Spleen (tissue), 11 donors: ENCODE measurements at regions not wholly inside any gene's neighbourhood (a gene's known extent, or its start where the extent isn't known, plus 50 kb on each side); places are given as distances from the start of the nearest gene placed in this dataset.
A peak's percentile ranks its signal among the peaks of the same experiment; 100 is the strongest.
"Not testable (repeated sequence)": the region's sequence is repeated elsewhere in the genome, so short reads cannot be mapped to it uniquely, and the experiment has no call there.

ENCODE experiments used
- DNase-seq: peaks from one replicate; pipeline ENCODE4 v3.0.0-alpha.2; 2020
- H3K27ac ChIP-seq, 8 donors: fragments of 200-600 bp; sonication (generic) in 7 of 8; 1 replicate in 4 of 8; 2 replicates in 4 of 8; pipeline versions ENCODE4 v1.5.0 to v1.8.0; 2016 to 2021; ENCODE audit warnings: inconsistent platforms in 4 of 8, mild to moderate bottlenecking in 4 of 8, moderate library complexity in 1 of 8
- H3K27me3 ChIP-seq, 7 donors: fragments of 200-600 bp; sonication (generic) in 6 of 7; replicated peaks in 1 of 7; 1 replicate in 4 of 7; 2 replicates in 3 of 7; pipeline versions ENCODE4 v1.5.0 to v1.8.0; 2016 to 2021; ENCODE audit warnings: inconsistent platforms in 3 of 7, mild to moderate bottlenecking in 1 of 7
- H3K36me3 ChIP-seq, 6 donors: fragments of 200-600 bp; sonication (generic) in 5 of 6; 1 replicate in 4 of 6; 2 replicates in 2 of 6; pipeline versions ENCODE4 v1.5.0 to v1.8.0; 2016 to 2021; ENCODE audit warnings: inconsistent platforms in 2 of 6
- H3K4me1 ChIP-seq, 6 donors: fragments of 200-600 bp; sonication (generic) in 5 of 6; 1 replicate in 3 of 6; 2 replicates in 3 of 6; pipeline versions ENCODE4 v1.5.0 to v1.8.0; 2016 to 2021; ENCODE audit warnings: inconsistent platforms in 3 of 6
- H3K4me3 ChIP-seq, 8 donors: fragments of 200-600 bp; sonication (generic) in 7 of 8; 1 replicate in 4 of 8; 2 replicates in 4 of 8; pipeline versions ENCODE4 v1.5.0 to v1.8.0; 2016 to 2021; ENCODE audit warnings: inconsistent platforms in 4 of 8, mild to moderate bottlenecking in 4 of 8, moderate library complexity in 2 of 8
- H3K9me3 ChIP-seq, 8 donors: fragments of 200-600 bp; sonication (generic) in 7 of 8; 1 replicate in 4 of 8; 2 replicates in 4 of 8; pipeline versions ENCODE4 v1.5.0 to v1.8.0; 2016 to 2021; ENCODE audit warnings: inconsistent platforms in 4 of 8
- CTCF ChIP-seq, 11 experiments: fragments of 200-600 bp in 7 of 11; fragments of 450-650 bp in 4 of 11; sonication (generic) in 4 of 11; IDR thresholded peaks in 8 of 11; conservative IDR thresholded peaks in 3 of 11; 1 replicate in 7 of 11; 2 replicates in 4 of 11; pipeline versions ENCODE4 v1.4.0 to v1.8.0; 2016 to 2021; ENCODE audit warnings: antibody characterized with exemption in 11 of 11, inconsistent platforms in 4 of 11, mild to moderate bottlenecking in 1 of 11
- POLR2A ChIP-seq, 3 donors: fragments of 450-650 bp; IDR thresholded peaks; one replicate each; pipeline ENCODE4 v1.5.1; 2017; ENCODE audit warnings: antibody characterized with exemption in 3 of 3, mild to moderate bottlenecking in 1 of 3
- POLR2AphosphoS5 ChIP-seq, 3 donors: sonication (generic); formaldehyde crosslinking; IDR thresholded peaks; one replicate each; pipeline ENCODE4 v1.5.1; 2017; ENCODE audit warnings: antibody characterized with exemption in 3 of 3
- WGBS, 5 donors: extraction: QIAGEN DNeasy Blood & Tissue Kit in 3 of 5; methylation state at CpG; one replicate each; pipeline versions ENCODE4 v1.1.5 to v1.1.7; 2013 to 2018; 5-methylcytosine and 5-hydroxymethylcytosine counted together
- intact Hi-C: fragments of 100-400 bp; cut with DNase I; formaldehyde crosslinking; loops from one replicate; pipeline ENCODE4 v1.15.0; 2023; ENCODE audit warnings: low total_unique reads
- donor health status: healthy with polysubstance abuse.
- donor health status: DM: no; HTN: no; CAD: no; lungs with moderate emphysema.
- donor health status: DM: no; HTN: no; CAD: no.
- donor health status: Bipolar disorder and iron deficiency.
- donor health status: healthy.
- donor health status: DM: no; HTN: no; CAD: no.
- donor health status: DM: yes; HTN: yes; CAD: no.

- H3K9me3 ChIP-seq = no peaks in the 10 kb centered on the region
- intact Hi-C loops = no loop called here
- 70 to 82% (median 75%) methylated on average over 8 of the region's 8 CpGs for WGBS, 5 donors
- no peaks in the 10 kb centered on the region for H3K4me1 ChIP-seq
- TF ChIP-seq CTCF (IDR thresholded peaks at IDR 0.05 in 8 of 11, conservative IDR thresholded peaks at IDR 0.05 in 3 of 11) (no peak), POLR2A (IDR thresholded peaks at IDR 0.05) (no peak), POLR2AphosphoS5 (IDR thresholded peaks at IDR 0.05) (no peak)
- H3K27me3 ChIP-seq = peaks cover 0 to 13% (median 0%) of the 10 kb centered on the region in 7 donors
- H3K27ac ChIP-seq = no peak overlapping the region
- H3K4me3 ChIP-seq = no peak overlapping the region
- no peak for DNase-seq
- H3K36me3 ChIP-seq = no peaks in the 10 kb centered on the region
Measured at GRCh38 chr14:97117693-97118092, 320.5 kb downstream of the VRK1 start.

- intact Hi-C loops = no loop called here
- no peaks in the 10 kb centered on the region for H3K36me3 ChIP-seq
- DNase-seq = no peak
- no peak overlapping the region for H3K4me3 ChIP-seq
- WGBS, 5 donors = 65 to 87% (median 79%) methylated on average over 3 of the region's 3 CpGs
- H3K4me1 ChIP-seq = no peaks in the 10 kb centered on the region
- no peaks in the 10 kb centered on the region for H3K9me3 ChIP-seq
- peak overlapping the region in 2 of 8 donors; percentile 39 to 50 for H3K27ac ChIP-seq
- TF ChIP-seq POLR2A (IDR thresholded peaks at IDR 0.05) (no peak), CTCF (IDR thresholded peaks at IDR 0.05 in 8 of 11, conservative IDR thresholded peaks at IDR 0.05 in 3 of 11) (no peak), POLR2AphosphoS5 (IDR thresholded peaks at IDR 0.05) (no peak)
- H3K27me3 ChIP-seq = peaks cover 0 to 3% (median 0%) of the 10 kb centered on the region in 7 donors
Measured at GRCh38 chr14:97120204-97120603, 323.0 kb downstream of the VRK1 start.

GRCh38 chr14:97120611-97121031 lies 323.4 kb downstream of the VRK1 start:
- H3K4me1 ChIP-seq = no peaks in the 10 kb centered on the region
- no peak for DNase-seq
- H3K27ac ChIP-seq = peak overlapping the region in 2 of 8 donors; percentile 39 to 50
- intact Hi-C loops = no loop called here
- no peak overlapping the region for H3K4me3 ChIP-seq
- 25 to 58% (median 42%) methylated on average over 2 of the region's 2 CpGs for WGBS, 5 donors
- no peak for TF ChIP-seq POLR2A (IDR thresholded peaks at IDR 0.05)
- no peak for TF ChIP-seq POLR2AphosphoS5 (IDR thresholded peaks at IDR 0.05)
- TF ChIP-seq CTCF (IDR thresholded peaks at IDR 0.05 in 8 of 11, conservative IDR thresholded peaks at IDR 0.05 in 3 of 11) = no peak
- H3K27me3 ChIP-seq = peaks cover 0 to 3% (median 0%) of the 10 kb centered on the region in 7 donors
- H3K9me3 ChIP-seq = no peaks in the 10 kb centered on the region
- H3K36me3 ChIP-seq = no peaks in the 10 kb centered on the region

- Histone ChIP-seq H3K27me3 (peaks cover 0 to 3% (median 0%) of the 10 kb centered on the region in 7 donors), H3K27ac (no peak overlapping the region), H3K4me1 (no peaks in the 10 kb centered on the region), H3K9me3 (no peaks in the 10 kb centered on the region), H3K36me3 (no peaks in the 10 kb centered on the region), H3K4me3 (no peak overlapping the region)
- TF ChIP-seq POLR2AphosphoS5 (IDR thresholded peaks at IDR 0.05) (no peak), POLR2A (IDR thresholded peaks at IDR 0.05) (no peak), CTCF (IDR thresholded peaks at IDR 0.05 in 8 of 11, conservative IDR thresholded peaks at IDR 0.05 in 3 of 11) (no peak)
- WGBS, 5 donors = 82 to 98% (median 88%) methylated on average over 2 of the region's 2 CpGs
- DNase-seq = no peak
- intact Hi-C loops = no loop called here
Measured at GRCh38 chr14:97129639-97130038, 332.5 kb downstream of the VRK1 start.

GRCh38 chr14:97135847-97136246 lies 338.7 kb downstream of the VRK1 start:
- H3K27ac ChIP-seq, H3K27me3 ChIP-seq, DNase-seq, H3K9me3 ChIP-seq, intact Hi-C loops, H3K36me3 ChIP-seq, H3K4me1 ChIP-seq, H3K4me3 ChIP-seq: not testable (repeated sequence)
- 92 to 96% (median 94%) methylated on average over 1 of the region's 1 CpG for WGBS, 5 donors
